CD4-positive, alpha-beta T cell treated with Interleukin-21 for 1 hour (primary cell): ENCODE measurements at regions not wholly inside any gene's neighbourhood (a gene's known extent, or its start where the extent isn't known, plus 50 kb on each side); places are given as distances from the start of the nearest gene placed in this dataset.
"Not testable (repeated sequence)": the region's sequence is repeated elsewhere in the genome, so short reads cannot be mapped to it uniquely, and the experiment has no call there.

Experiments
- DNase-seq: peaks from one replicate; pipeline ENCODE4 v3.0.0-alpha.2; 2020

- DNase-seq = no peak
These were observed 450.7 kb downstream of the AACS start for GRCh38 chr12:125515887-125516286.

GRCh38 chr12:125518074-125518473 is 452.8 kb downstream of the AACS start:
- no peak for DNase-seq

GRCh38 chr12:125519026-125519651 is 453.9 kb downstream of the AACS start:
- no peak for DNase-seq

GRCh38 chr12:125525879-125526278 is 460.6 kb downstream of the AACS start:
- no peak for DNase-seq

DNA sequence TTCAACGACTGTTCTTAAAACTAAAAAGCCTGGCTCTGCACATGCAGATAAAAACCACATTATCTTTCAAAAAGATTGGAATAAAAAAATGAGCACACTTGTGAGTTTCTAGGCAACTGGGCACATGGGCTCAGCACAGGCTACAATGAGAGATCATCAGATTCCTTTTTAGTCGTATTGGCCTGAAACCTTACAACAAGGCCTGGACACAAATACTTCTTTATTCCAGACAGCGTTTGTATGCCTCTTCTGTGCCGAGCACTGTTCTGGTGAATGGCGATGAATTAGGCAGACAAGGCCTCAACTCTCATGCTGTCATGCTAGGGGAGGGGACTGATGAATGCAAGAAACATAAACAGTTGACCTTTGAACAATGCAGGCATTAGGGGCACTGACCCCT is 463.0 kb downstream of the AACS start:
- no peak for DNase-seq

DNA sequence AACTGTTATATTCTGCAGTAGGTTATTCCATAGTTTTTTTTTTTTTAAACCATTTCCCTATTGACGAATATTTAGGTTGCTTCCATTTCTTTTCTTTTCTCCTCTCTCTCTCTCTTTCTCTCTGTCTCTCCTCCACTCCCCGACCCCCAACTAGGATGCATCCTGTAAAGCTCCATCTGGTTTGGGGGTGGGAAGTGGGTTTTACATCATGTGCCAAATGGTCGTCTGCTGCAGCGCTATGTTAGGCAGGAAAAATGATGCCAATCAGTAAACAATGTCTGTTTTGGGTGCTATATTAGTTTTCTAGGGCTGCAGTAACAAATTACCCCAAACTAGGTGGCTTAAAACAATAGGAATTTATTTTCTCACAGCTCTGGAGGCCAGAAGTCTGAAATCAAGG is 465.0 kb downstream of the AACS start:
- DNase-seq = no peak

- no peak for DNase-seq
These were observed 465.6 kb downstream of the AACS start for GRCh38 chr12:125530876-125531275.

DNA sequence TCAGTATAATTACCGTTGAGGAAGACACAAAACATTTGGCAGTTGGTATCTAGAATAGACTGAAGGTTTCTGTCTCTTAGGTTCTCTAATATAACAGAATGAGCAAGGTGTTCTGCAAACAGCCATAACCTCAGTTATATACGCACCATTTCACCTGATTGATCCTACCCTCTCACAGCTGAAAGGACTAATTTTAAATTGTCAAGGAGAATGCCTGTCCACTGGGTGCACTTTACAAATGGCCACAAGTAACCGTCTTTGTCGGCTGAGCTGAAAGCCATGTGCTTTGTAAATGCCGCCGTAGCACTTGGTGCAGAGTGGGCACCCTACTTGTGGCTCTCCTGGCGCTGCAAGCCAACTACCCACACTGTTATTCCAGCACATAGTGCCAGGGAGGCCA is 466.3 kb downstream of the AACS start:
- DNase-seq = no peak

GRCh38 chr12:125533434-125534029 is 468.3 kb downstream of the AACS start:
- no peak for DNase-seq

- no peak for DNase-seq
These were observed 473.4 kb downstream of the AACS start for GRCh38 chr12:125538401-125539199.

GRCh38 chr12:125540580-125541204 is 475.5 kb downstream of the AACS start:
- no peak for DNase-seq

DNA sequence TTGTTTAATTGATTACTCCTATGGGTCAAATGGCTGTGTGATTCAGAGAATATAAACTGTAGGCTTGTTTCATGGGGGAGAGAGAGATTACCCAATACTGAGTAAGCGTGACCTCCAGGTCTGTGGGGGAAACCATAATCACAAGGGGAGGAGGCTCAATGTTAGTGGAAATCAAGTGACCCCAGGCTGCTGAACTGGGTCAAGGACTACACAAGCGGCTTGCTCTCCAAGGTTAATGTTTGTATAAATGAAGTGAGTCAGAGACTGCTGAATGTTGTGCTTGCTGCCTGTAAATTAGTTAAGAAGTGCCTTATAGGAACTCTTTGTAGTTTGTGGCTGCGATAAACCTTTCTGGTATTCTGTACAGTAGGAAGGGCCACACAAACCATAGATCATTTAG is 479.7 kb downstream of the AACS start:
- no peak for DNase-seq

- DNase-seq = no peak
These were observed 483.9 kb downstream of the AACS start for GRCh38 chr12:125549171-125549570.

DNA sequence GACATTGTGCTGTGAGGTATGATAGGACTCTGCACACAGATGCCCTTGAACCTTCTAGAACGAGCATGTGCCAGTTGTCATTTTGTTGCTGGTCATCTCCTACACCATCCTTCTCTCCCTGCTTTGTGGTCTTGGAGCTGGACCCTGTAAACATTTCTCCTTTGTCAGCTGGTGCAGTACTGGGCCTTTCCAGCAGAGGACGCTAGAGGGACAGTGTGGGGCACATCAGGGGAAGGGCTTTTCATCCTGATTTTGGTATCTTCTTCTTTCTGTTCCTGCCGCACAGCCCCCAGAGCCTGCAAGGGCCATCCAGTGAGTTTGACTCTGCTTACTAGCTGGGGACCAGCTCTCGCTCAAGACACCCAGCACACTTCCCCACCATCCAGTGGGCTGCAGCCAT is 484.6 kb downstream of the AACS start:
- no peak for DNase-seq

DNA sequence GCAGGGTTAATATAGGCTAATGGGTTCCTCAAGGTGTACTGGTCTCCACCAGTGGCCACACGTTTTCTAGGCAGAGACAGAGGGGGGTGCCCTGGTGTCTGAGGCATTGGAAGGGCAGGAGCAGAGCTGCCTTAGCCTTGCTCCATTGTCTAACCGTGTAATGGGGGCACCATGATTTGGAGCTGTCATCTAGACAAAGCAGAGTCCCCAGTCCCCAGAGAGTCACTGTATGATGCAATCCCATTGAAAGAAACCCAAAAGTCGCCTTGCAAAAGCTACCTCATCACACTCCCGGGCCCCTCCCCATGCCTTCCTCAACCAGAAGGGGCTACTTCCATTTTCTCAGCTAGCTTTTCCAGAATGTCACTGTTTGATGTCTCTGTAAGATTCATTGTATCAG is 487.1 kb downstream of the AACS start:
- DNase-seq = no peak

GRCh38 chr12:125561008-125561407 is 495.8 kb downstream of the AACS start:
- DNase-seq = not testable (repeated sequence)

- no peak for DNase-seq
These were observed 499.5 kb downstream of the AACS start for GRCh38 chr12:125564753-125565152.

- no peak for DNase-seq
These were observed 502.3 kb downstream of the AACS start for GRCh38 chr12:125567581-125567980.

- DNase-seq = no peak
These were observed 503.1 kb downstream of the AACS start for GRCh38 chr12:125568306-125568705.

DNA sequence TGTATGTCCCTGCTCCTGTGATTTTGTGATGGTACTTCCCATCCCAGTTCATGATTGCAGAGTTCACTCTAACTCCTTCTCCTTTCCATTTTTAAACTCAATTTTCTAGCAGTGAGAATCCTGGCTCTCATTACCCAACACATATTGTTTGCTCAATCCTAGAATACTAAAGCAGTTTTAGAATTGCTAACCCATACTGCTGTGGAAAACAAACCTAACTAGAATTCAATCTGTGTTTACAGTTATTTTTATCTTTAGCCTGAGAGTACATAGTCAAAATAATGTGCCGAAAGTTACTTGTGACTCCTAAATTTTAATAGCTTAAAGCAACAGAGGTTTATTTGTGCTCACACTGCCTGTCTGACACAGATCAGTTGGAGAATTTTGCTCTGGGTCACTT is 508.0 kb downstream of the AACS start:
- no peak for DNase-seq

DNA sequence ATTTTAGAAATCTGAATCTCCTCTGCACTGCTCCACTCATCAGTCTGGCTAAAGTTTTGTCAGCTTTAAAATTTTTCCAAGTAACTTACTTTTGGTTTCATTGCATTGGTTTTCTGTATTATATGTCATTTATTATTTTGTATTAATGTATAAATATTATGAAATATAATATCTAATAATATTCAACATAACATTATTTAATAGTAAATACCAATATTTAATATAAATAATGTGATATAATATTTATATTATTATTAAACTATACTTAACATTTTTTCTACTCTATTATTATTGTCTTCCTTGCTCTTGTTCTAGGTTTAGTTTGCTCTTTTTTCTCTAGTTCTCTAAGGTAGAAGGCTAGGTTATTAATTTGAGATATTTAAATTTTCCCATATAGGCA is 512.1 kb downstream of the AACS start:
- DNase-seq = no peak

- no peak for DNase-seq
These were observed 514.7 kb downstream of the AACS start for GRCh38 chr12:125579916-125580315.

- no peak for DNase-seq
These were observed 517.8 kb downstream of the AACS start for GRCh38 chr12:125583071-125583470.

DNA sequence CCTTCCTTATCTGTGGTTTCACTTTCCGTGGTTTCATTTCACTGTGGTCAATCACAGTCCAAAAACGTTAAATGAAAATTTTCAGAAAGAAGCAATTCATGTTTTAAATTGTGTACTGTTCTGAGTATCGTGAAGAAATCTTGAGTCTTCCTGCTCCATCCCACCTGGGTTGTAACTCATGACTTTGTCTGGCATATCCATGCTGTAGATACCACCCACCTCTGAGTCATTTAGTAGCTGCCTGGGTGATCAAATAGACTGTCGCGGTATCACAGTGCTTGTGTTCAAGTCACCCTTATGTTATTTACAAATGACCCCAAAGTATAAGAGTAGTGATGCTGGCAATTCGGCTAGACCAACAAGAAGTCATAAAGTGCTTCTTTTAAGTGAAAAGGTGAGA is 521.2 kb downstream of the AACS start:
- DNase-seq = no peak
